Gastrocnemius medialis (tissue), 4 donors: ENCODE measurements at regions not wholly inside any gene's neighbourhood (a gene's known extent, or its start where the extent isn't known, plus 50 kb on each side); places are given as distances from the start of the nearest gene placed in this dataset.

Experiments
- CTCF ChIP-seq, 5 experiments: fragments of 450-650 bp in 3 of 5; fragments of 200-600 bp in 2 of 5; sonication (generic) in 2 of 5; IDR thresholded peaks in 4 of 5; conservative IDR thresholded peaks in 1 of 5; 1 replicate in 4 of 5; 2 replicates in 1 of 5; pipeline ENCODE4 v1.5.1; 2016 to 2019; ENCODE audit warnings: antibody characterized with exemption in 5 of 5, mild to moderate bottlenecking in 3 of 5, moderate library complexity in 3 of 5
- POLR2A ChIP-seq, 2 donors: fragments of 450-650 bp; IDR thresholded peaks; one replicate each; pipeline ENCODE4 v1.6.1; 2017; ENCODE audit warnings: antibody characterized with exemption in 2 of 2, mild to moderate bottlenecking in 2 of 2, moderate library complexity in 2 of 2

DNA sequence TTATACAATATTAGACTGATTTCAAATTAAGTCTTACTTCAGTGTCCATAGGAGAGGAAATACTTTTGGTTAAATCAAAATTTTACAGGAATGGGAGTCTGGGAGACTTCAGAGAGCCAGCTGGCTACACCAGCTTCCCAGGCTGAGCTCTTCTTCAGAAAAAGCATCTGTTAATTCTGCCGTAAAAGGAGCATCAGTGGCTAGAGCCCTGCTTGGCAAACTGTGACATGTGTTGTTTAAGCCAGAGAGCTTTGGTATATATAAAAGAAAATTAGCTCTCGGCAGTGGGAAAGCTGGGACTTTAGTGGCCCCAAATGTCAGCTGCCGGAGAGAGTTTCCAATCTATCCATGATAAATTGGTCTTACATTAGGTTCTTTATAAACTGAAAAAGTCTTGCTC is 378.8 kb upstream of the TUSC1 start:
- TF ChIP-seq CTCF (IDR thresholded peaks at IDR 0.05 in 4 of 5, conservative IDR thresholded peaks at IDR 0.05 in 1 of 5), result no peak
- TF ChIP-seq POLR2A (IDR thresholded peaks at IDR 0.05), result no peak
